OCI-LY3 (cell line): ENCODE measurements at regions not wholly inside any gene's neighbourhood (a gene's known extent, or its start where the extent isn't known, plus 50 kb on each side); places are given as distances from the start of the nearest gene placed in this dataset.
A peak's percentile ranks its signal among the peaks of the same experiment; 100 is the strongest.

Experiments
- H2AFZ ChIP-seq: fragments of 200-600, 300-600 bp; shearing (Covaris generic); 2 replicates; pipeline ENCODE4 v1.6.0; 2014; ENCODE audit warnings: antibody characterized with exemption, low read depth, low read length
- H3K27ac ChIP-seq: fragments of 200-600, 300-600 bp; sonication (generic); 2 replicates; pipeline ENCODE4 v1.5.1; 2014; ENCODE audit warnings: mild to moderate bottlenecking, low read length, moderate library complexity, mixed read lengths
- H3K27me3 ChIP-seq: fragments of 200-600, 300-600 bp; sonication (generic); 2 replicates; pipeline ENCODE4 v1.6.1; 2014; ENCODE audit warnings: low read depth, low read length, mixed read lengths
- H3K36me3 ChIP-seq: fragments of 200-600, 300-600 bp; sonication (generic); replicated peaks from 2 replicates; pipeline ENCODE3; 2014; ENCODE audit warnings: low read depth, low read length, mixed read lengths
- H3K4me1 ChIP-seq: fragments of 300-600, 200-600 bp; sonication (generic); 2 replicates; pipeline ENCODE4 v1.6.1; 2014; ENCODE audit warnings: low read length, mixed read lengths
- H3K4me2 ChIP-seq: fragments of 200-600, 300-600 bp; sonication (generic); 2 replicates; pipeline ENCODE4 v1.6.1; 2014; ENCODE audit warnings: low read length, mixed read lengths
- H3K4me3 ChIP-seq: fragments of 300-600, 200-600 bp; sonication (generic); 2 replicates; pipeline ENCODE4 v1.5.1; 2014; ENCODE audit warnings: antibody characterized with exemption, mild to moderate bottlenecking, low read length, moderate library complexity
- H3K79me2 ChIP-seq: fragments of 300-600, 200-600 bp; shearing (Covaris generic); 2 replicates; pipeline ENCODE4 v1.6.1; 2014; ENCODE audit warnings: mild to moderate bottlenecking, low read length, mixed read lengths
- H3K9ac ChIP-seq: fragments of 300-600, 200-600 bp; shearing (Covaris generic); 2 replicates; pipeline ENCODE4 v1.6.0; 2014; ENCODE audit warnings: mild to moderate bottlenecking, low read length, moderate library complexity
- H3K9me3 ChIP-seq: fragments of 200-600, 300-600 bp; shearing (Covaris generic); 2 replicates; pipeline ENCODE4 v1.6.1; 2014; ENCODE audit warnings: low read length, mixed read lengths; ENCODE audit not compliant: insufficient read depth
- H4K20me1 ChIP-seq: fragments of 200-600, 300-600 bp; sonication (generic); 2 replicates; pipeline ENCODE4 v1.6.1; 2016; ENCODE audit warnings: low read length, mixed read lengths; ENCODE audit not compliant: insufficient read depth
- EZH2phosphoT487 ChIP-seq: fragments of 200-600 bp; shearing (Covaris generic); IDR thresholded peaks from 2 replicates; pipeline ENCODE4 v1.6.1; 2018; ENCODE audit warnings: antibody characterized with exemption, mixed run types, low read depth
- TF ChIP-seq, protein P1 (sequence below): fragments of 200-600, 300-600 bp; sonication (generic); IDR thresholded peaks from 2 replicates; pipeline ENCODE4 v1.5.1; 2014; ENCODE audit warnings: antibody characterized with exemption, low read length, low read depth

GRCh38 chr4:24422644-24423043 lies 161.7 kb downstream of the DHX15 start:
- Histone ChIP-seq H3K4me2 (no peak overlapping the region), H3K79me2 (no peaks in the 10 kb centered on the region), H3K9ac (no peak overlapping the region), H3K27me3 (no peaks in the 10 kb centered on the region), H4K20me1 (no peaks in the 10 kb centered on the region), H2AFZ (no peak overlapping the region), H3K4me1 (0 out of 2 replicates have a peak, but pooled peaks cover 4% of the 10 kb centered on the region), H3K27ac (no peak overlapping the region), H3K36me3 (no peaks in the 10 kb centered on the region), H3K4me3 (no peak overlapping the region), H3K9me3 (no peaks in the 10 kb centered on the region)
- no peak for TF ChIP-seq EZH2phosphoT487
- TF ChIP-seq, protein P1, sequence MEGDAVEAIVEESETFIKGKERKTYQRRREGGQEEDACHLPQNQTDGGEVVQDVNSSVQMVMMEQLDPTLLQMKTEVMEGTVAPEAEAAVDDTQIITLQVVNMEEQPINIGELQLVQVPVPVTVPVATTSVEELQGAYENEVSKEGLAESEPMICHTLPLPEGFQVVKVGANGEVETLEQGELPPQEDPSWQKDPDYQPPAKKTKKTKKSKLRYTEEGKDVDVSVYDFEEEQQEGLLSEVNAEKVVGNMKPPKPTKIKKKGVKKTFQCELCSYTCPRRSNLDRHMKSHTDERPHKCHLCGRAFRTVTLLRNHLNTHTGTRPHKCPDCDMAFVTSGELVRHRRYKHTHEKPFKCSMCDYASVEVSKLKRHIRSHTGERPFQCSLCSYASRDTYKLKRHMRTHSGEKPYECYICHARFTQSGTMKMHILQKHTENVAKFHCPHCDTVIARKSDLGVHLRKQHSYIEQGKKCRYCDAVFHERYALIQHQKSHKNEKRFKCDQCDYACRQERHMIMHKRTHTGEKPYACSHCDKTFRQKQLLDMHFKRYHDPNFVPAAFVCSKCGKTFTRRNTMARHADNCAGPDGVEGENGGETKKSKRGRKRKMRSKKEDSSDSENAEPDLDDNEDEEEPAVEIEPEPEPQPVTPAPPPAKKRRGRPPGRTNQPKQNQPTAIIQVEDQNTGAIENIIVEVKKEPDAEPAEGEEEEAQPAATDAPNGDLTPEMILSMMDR: no peak

DNA sequence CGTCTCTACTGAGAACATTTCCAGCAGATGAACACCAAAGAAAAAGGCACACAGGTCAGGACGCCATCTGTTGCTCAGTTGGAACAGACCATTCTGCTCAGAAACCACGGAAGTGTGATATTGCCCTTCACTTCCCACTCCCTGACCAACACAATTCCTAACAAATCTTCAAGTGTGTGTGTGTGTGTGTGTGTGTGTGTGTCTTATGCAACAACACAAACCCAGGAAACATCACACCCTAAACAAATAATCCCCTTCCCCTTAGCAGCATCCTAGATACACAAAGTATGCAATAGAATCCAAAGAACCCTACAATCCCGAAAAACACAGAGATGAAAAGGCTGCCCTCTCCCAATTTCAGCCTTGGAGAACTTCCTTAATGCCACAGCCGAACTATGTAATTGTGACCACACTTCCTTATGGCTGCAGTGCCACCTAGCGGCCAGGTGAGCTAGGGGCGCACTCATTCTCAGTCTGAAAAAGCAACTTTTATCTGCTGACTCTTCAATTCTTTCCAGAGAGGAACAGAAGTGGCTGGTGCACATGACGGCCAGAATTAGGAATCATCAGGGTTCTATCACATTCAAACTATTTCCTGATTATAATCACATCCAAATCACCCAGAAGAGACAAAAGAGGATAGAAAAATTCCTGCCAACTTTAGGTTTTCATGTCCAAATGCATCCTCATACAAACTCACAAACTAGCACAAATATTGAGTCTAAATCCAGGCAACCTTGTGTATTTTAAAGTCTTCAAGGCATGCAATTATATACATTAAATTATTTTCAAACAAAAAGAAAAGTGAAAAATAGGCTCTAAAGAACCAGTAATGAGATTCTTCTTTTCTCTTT lies 164.9 kb downstream of the DHX15 start:
- TF ChIP-seq, protein P1: peak; percentile 91
- TF ChIP-seq EZH2phosphoT487: no peak
- Histone ChIP-seq H3K27me3 (no peaks in the 10 kb centered on the region), H4K20me1 (no peaks in the 10 kb centered on the region), H3K9ac (no peak overlapping the region), H3K4me1 (0 out of 2 replicates have a peak, but pooled peaks cover 4% of the 10 kb centered on the region), H3K36me3 (no peaks in the 10 kb centered on the region), H3K4me2 (peak overlapping the region; percentile 50), H3K9me3 (no peaks in the 10 kb centered on the region), H3K4me3 (peak overlapping the region; percentile 34), H3K79me2 (no peaks in the 10 kb centered on the region), H2AFZ (peak overlapping the region; percentile 61; the same call in 1 of the 2 replicates), H3K27ac (no peak overlapping the region)

- no peak overlapping the region for H3K27ac ChIP-seq
- 0 out of 2 replicates have a peak, but pooled peaks cover 4% of the 10 kb centered on the region for H3K4me1 ChIP-seq
- H3K27me3 ChIP-seq: no peaks in the 10 kb centered on the region
- no peaks in the 10 kb centered on the region for H4K20me1 ChIP-seq
- no peaks in the 10 kb centered on the region for H3K9me3 ChIP-seq
- H3K79me2 ChIP-seq: no peaks in the 10 kb centered on the region
- H3K9ac ChIP-seq: no peak overlapping the region
- H3K4me2 ChIP-seq: no peak overlapping the region
- no peaks in the 10 kb centered on the region for H3K36me3 ChIP-seq
- TF ChIP-seq, protein P1: no peak
- no peak for TF ChIP-seq EZH2phosphoT487
- H3K4me3 ChIP-seq: no peak overlapping the region
- no peak overlapping the region for H2AFZ ChIP-seq
Measured at GRCh38 chr4:24417206-24417605, 167.1 kb downstream of the DHX15 start.

- H2AFZ ChIP-seq: no peak overlapping the region
- no peak overlapping the region for H3K27ac ChIP-seq
- H3K4me1 ChIP-seq: 0 out of 2 replicates have a peak, but pooled peaks cover 4% of the 10 kb centered on the region
- peaks cover 5% of the 10 kb centered on the region; the same call in 1 of the 2 replicates for H3K27me3 ChIP-seq
- no peak overlapping the region for H3K4me2 ChIP-seq
- no peaks in the 10 kb centered on the region for H3K9me3 ChIP-seq
- no peaks in the 10 kb centered on the region for H3K36me3 ChIP-seq
- no peak overlapping the region for H3K9ac ChIP-seq
- no peaks in the 10 kb centered on the region for H3K79me2 ChIP-seq
- TF ChIP-seq, protein P1: no peak
- TF ChIP-seq EZH2phosphoT487: no peak
- no peaks in the 10 kb centered on the region for H4K20me1 ChIP-seq
- no peak overlapping the region for H3K4me3 ChIP-seq
Measured at GRCh38 chr4:24416293-24416692, 168.1 kb downstream of the DHX15 start.
